HG02884 (cell line): ENCODE measurements at regions not wholly inside any gene's neighbourhood (a gene's known extent, or its start where the extent isn't known, plus 50 kb on each side); places are given as distances from the start of the nearest gene placed in this dataset.

Experiments used
- ATAC-seq: cut with Tn5 transposase; IDR thresholded peaks from one replicate; pipeline ENCODE4 v1.9.1; 2021; ENCODE audit warnings: mild to moderate bottlenecking, moderate library complexity; ENCODE audit not compliant: unreplicated experiment

DNA sequence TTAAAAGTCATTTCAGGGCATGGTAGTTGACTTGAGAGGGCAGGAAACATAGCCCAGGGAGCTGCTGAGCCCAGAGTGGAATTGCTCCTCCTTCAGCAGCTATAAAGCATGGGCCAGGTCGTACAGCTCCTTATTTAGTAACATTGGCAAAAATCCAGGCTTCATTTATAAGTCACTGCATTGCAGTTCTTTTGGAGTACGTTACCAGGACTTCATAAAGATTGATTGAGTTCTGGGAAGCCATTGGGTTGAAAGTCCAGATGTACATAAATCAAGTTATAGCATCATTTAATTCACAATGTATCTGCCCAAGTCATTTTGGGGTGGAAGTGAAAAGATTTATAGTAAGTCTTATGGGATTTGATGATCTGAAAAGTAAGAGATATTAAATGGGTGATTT lies 53.0 kb upstream of the ANKEF1 start:
- ATAC-seq: no peak

DNA sequence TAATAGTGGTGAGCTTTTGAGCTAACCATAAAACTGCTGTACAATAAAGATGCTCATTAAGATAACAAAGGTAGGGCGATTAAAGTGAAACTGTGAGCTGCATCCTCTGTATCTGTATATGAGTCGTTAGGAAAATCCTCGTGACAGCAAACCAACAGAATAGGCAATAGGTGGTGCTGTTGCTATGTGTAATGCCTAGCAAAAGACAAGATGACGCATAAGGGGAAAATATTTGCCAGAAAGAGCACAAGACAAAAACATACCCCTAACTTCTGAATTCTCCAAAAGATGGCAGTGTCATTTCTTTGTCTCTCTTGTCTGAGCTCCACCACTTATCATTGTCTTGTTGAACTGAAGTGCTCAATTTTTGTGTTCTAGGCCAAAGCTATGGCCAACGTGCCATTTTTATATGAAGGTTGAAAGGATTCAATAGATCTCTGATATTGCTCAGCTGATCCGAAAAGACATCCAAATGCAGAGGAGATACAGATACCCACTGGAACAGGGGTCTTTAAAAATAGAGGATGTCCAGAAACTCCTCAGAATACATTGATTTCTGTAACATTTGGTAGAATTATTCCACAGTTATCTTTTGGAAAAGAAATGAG lies 56.3 kb upstream of the ANKEF1 start:
- peak; percentile 98 for ATAC-seq

DNA sequence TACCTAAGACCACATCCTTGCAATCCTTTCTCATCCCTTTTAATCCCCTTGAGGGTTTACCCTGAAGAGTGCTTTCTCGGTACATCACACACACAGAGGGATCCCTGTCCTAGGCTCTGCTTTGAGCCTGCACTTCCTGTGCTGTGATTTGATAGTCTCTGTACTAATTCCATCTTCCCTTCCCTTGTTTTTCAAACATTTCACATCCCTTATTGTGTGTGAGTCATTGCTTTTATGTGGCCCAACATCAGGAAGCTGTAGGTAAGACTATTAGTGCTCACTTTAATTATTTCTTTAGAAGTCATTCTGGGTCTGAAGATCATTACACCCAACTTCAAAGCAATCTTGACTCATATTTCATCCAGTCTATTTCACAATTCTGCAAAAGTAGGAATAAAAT lies 57.2 kb upstream of the ANKEF1 start:
- ATAC-seq: no peak

DNA sequence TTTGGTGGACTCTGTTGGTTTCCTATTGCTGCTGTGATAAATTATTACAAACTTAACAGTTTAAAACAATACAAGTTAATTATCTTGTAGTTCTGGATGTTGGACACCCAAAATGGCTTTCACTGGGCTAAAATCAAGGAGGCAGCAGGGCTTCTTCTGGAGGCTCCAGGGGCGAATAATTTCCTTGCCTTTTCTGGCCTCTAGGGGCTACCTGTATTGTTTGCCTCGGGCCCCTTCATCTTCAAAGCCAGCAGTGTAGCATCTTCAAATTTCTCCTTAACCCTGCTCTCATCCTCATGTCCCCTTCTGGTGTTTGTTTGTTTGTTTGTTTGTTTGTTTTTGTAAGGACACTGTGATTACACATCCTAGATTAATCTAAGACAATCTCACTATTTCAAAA lies 60.5 kb upstream of the ANKEF1 start:
- no peak for ATAC-seq

DNA sequence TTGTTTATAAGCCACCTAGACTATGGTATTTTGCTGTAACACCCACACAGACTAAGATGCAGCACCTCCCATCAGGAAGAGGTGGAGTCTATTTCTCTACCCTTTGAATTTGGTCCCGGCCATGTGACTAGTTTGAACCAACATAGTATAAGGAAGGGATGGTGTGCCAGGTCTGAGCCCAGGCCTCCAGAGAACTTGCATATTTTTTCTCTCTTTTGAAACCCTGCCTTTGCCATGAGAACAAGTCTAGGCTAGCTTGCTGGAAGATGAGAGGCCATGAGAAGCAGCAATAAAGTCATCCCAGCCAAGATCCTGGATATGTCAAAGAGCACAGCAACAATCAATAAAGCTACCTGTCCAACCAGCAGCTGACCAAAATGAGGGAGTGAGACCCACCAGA lies 63.0 kb upstream of the ANKEF1 start:
- no peak for ATAC-seq

DNA sequence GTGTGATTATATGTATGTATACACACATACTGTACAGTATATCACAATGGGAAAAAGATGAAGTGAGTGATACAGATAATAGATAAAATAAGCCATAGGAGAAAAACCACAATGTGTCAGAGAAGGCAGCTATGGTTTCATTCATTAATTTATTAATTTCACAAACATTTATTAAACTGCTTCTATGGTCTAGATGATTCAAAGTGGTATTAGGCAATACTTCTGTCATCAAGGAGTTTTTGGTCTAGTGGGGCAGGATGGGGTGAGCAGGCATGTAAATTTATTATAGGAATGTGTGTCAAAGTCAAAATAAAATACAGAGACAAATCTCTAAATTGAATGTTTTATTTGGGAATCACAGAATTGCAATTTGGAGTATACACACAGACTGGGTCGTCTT lies 65.2 kb upstream of the ANKEF1 start:
- ATAC-seq: no peak

DNA sequence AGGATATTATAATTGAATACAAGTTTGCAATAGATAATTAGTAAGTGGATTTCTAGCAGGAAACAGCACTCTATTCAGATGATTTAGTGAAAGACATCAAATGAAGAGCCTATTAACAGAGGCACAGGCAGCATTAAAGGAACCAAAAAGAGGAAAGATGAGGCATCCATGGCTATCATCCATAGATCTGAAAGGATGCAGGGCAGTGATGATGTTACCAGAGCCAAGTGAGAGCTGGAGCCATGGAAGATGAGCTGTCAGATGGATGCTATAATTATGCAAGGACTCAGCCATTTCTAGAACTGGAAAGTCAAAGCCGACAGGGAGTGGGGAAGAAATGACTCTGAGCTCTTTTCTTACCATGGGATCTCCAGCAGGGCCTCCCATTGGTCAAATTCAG lies 66.8 kb upstream of the ANKEF1 start:
- no peak for ATAC-seq

DNA sequence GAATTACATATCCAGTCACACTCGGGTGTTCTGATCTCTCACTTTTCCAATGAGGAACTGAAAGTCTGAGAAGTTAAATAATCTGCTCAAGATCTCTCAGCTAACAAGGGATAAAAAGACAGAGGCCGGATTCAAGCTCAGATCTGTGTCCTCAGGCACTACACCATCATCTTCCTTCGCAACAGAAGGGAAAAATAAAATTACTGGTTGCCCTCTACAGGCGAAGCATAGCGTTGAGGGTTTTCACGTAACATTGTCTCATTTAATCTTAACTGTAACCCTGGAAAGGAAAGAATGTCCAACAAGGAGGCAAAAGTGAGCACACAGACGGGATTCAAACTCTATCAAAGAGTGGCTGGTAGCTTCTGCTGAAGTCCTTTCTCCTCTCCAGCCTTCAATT lies 67.8 kb upstream of the ANKEF1 start:
- no peak for ATAC-seq

DNA sequence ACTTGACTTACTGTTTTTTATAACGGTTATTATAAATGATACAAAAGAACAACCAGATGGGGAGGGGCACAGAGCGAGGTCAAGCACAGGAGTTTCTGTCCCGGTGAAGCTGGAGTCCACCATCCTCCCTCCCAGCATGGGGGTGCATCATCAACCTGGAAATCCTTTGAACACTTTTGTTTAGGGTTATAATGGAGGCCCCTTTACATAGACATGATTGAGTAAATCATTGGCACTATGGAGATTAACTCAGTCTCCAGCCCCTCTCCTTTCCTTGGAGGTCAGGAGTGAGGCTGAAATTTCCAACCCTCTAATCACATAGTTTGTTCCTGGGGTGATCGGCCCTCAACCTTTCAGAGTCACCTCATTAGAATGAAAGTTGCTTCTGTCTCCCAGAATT lies 71.8 kb upstream of the ANKEF1 start:
- ATAC-seq: no peak

DNA sequence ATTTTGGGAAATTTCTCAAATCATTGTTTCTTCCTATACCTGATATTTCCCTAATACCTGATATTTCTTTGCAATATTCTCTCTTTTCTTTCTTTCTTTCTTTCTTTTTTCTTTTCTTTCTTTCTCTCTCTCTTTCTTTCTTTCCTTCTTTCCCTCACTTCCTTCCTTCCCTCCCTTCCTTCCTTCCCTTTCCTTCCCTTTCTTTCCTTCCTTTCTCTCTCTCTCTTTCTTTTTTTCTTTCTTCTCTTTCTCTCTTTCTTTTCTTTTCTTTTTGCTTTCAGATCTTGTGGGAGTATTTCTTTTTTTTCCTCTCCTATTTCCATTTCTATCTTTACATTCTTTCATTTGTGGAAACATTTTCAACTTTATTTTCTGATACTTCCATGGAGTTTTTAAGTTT lies 76.1 kb upstream of the ANKEF1 start:
- no peak for ATAC-seq

DNA sequence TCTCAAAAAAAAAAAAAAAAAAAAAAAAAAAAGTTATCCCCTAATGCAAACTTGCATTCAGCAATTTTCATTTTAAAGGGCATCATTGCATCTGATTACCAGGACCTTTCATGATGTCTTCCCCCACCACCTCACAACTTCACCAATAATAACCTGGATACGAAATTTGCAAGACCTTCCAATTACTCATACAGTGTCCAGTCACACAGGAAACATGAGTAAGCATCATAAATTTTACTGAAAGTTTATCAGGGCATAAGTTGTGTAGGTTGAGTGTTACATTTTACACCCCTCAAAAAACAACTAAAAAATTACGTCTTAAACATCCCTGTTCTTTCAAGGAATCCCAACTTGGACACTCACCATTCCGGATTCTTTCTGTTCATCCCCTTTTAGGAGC lies 79.1 kb upstream of the ANKEF1 start:
- no peak for ATAC-seq

DNA sequence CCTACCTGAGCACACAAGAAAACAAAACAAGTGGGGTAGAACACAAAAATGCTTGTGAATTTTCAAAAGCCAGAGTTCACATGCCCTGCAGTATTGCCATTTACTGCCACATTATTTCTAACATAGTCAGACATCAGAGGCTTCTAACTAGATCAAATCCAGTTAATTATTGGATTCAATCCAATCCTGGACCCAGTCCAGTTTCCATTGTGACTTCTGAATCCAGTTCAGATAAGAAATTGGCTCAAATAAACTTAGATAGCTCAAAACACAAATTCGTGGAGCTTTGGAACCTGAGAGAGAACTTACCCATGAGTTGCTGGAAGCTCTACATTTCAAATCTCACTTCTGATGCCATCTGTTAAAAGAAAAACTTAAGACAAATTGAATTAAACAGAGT lies 85.2 kb upstream of the ANKEF1 start:
- no peak for ATAC-seq

DNA sequence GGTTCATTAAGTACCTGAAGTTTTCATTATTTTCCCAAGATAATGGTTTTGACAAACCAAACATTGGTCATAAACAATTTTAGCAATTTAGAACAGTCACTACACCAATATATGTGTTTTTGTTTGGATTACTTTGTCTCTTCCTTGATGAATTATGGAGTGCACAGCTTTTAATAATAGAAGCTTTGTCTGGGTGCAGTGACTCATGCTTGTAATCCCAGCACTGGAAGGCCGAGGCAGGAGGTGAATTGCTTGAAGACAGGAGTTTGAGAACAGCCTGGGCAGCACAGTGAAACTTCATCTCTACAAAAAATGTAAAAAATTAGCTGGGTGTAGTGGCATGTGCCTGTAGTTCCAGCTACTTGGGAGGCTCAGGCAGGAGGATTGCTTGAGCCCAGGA lies 89.4 kb upstream of the ANKEF1 start:
- no peak for ATAC-seq

DNA sequence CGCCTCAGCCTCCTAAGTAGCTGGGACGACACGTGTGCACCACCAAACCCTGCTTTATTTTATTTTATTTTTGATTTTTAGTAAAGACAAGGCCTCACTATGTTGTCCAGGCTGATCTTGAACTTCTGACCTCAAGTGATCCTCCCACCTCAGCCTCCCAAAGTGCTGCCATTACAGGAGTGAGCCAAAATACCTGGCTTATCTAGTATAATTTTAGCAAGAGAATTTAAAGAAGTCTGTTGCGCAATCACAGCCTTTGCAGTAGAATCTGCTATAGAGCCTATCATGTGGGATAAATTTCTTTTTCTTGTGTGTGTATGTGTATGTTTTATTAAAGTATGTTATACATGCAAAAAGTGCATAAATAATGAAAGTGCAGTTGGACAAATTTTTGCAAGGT lies 92.1 kb upstream of the ANKEF1 start:
- no peak for ATAC-seq

DNA sequence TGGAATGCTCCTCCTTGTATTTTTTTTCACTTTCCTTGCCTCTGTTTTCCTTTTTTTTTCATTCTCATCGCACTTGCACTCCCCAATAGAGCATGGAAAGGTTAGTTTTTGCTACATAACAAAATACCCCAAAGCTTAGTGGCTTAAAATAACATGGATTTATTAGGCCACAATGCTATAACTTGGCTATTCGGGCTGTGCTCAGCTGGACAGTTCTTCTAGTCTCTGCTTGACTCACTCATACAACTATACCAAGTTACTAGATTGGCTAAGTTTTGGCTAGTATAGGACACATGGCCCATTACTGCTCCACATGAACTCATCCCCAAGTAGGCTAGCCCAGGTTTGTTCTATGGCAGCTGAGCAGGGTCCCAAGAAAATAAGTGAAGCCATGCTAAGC lies 94.5 kb upstream of the ANKEF1 start:
- ATAC-seq: no peak

DNA sequence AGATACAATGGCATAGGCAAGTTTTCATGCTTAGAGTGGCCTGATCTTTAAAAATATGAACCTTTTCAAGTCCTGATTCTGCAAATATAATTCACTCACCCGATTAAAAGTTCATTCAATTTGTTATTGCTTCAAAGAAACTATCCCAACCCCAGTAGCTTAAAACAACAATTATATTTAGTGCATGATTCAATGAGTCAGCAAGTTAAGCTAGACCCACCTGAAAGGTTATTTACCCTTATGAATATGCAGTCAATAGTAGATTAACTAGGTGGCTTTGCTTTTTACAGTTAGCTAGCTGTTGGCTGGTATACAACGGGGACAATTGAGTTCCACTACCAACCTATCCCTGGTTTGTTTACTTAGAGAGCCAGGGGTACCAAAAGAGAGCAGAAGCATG lies 95.6 kb upstream of the ANKEF1 start:
- no peak for ATAC-seq

DNA sequence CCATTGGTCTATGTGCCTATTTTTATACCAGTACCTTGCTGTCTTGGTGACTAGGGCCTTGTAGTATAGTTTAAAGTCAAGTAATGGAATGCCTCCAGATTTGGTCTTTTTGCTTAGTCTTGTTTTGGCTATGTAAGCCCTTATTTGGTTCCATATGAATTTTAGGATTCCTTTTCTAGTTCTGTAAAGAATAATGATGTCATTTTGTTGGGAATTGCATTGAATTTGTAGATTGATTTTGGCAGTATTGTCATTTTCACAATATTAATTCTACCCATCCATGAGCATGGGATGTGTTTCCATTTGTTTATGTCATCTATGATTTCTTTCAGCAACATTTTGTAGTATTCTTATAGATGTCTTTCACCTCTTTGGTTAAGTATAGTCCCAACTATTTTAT lies 96.4 kb upstream of the PAK5 start:
- ATAC-seq: no peak

DNA sequence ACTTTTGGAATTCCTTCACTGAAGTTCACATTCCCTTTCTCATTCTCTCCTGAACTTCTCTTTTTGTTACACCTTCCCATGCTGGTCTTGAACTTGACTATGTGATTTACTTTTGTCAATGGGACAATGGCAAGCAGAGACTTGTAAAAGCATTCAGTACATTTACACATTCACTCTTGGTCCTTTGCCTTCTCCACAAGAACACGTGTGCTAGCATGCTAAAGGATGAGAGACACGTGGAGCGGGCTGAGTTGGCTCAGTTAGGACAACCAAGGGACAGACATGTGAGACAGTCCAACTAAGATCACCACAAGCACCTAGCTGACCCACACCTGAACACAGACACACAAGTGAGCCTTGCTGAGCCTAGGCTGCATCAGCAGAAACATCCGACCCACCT lies 91.3 kb upstream of the PAK5 start:
- ATAC-seq: no peak

DNA sequence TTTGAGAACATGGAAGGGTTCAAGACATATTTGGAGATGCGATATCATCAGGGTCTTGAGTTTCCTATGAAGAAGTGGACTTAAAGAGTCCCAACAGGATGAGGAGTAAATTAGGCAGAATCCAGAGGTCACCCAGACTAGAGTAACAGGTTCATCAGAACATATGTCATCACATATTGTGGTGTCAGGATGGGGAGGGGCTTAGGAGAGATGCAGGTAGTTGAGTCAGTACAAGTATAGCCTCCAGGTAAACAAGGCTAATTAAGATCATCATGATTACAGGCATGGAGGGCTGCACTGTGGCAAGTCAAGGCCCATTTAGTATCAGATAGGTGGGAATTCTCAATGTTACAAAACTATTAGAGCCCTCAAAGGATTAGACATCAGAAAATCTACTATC lies 90.1 kb upstream of the PAK5 start:
- ATAC-seq: no peak

DNA sequence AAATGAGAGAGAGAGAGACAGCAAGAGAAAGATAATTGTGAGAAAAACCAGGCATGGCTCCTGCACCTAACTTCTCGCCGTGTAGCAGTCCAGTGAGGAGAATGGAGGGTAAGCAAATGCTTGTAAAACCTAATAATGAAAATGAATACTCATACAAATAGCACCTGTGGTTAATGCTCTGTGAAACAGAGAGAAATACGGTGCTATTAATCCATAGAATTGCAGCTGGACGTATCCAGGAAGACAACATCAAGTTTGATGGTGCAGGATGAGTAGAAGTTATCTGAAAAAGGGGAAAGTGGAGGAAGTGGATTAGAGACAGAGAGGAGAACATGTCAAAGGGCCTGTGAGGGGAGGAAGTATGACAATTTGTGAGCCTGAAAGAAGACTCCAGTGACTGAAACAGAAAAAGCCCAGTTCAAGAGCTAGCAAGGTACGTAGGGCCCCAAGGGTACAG lies 89.4 kb upstream of the PAK5 start:
- peak; percentile 88 for ATAC-seq

DNA sequence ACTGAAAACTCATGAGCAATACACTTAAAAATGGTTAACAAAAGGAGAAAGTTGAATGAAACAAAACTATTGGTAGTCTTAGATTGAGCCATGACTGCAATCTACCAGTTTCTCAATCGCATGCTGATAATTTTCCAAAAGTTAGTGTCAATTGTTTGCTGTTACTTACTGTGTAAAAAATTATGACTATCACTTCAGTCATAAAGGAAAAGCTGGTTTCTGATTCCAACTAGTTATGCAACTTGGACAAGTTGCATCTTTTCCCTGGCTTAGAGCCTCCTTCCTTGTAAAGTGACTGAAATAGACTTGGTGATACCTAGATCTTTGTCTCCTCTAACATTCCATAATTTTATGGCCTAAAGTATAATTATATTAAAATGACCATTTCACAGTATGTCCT lies 88.3 kb upstream of the PAK5 start:
- no peak for ATAC-seq

DNA sequence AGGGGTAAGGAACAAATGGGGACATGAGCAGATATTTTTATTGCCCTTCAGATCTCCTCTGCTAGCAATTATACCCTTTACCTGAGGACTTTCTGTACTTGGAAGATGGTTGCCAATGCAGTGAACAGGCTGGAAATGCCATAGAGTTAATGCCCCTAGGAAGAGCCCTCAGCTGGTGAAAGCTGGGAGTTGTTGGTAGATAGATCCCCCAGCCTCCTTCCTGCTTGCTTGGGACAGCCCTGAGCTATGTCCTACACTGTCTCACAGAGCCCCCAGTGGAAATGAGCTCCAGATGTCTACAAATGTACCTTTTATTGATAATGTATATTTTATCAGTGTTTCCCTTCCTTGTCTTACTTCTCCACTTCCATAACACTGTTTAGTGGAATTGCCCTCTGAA lies 87.6 kb upstream of the PAK5 start:
- ATAC-seq: no peak

DNA sequence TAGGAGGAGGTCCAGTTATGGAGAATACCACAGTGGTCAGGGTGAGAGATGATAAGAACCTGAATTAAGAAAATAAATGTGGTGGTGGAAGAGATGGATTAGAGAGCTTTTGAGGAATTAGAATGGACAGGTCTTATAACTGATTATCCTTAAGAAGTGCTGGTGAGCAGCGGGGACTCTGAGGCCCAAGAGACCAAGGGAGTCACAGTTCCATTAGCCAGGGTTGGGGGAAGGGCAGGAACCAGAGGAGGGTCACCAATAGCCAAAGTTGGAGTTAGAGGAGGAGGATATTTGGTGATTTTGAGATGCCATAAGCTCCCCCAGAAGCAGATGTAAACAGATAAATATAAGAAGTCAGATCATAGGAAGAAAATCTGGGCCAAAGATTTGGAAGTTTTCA lies 87.1 kb upstream of the PAK5 start:
- ATAC-seq: no peak

DNA sequence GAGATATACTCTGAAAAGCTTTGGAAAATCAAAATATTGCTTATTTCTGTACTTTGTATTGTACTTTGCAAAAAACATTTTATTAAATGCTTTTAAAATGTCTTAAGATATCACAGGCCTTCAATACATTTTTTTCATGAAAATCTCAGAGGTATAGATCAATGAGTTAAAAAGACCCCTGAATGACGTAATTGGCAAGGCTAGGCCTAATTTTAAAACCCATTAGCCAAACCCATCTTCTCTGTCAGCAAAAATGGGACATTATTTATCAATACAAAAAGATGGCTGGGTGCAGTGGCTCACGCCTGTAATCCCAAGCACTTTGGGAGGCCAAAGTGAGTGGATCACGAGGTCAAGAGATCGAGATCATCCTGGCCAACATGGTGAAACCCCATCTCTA lies 84.8 kb upstream of the PAK5 start:
- ATAC-seq: no peak
